ENCODE measurements at regions not wholly inside any gene's neighbourhood (a gene's known extent, or its start where the extent isn't known, plus 50 kb on each side); places are given as distances from the start of the nearest gene placed in this dataset.
A peak's percentile ranks its signal among the peaks of the same experiment; 100 is the strongest.
"Not testable (repeated sequence)": the region's sequence is repeated elsewhere in the genome, so short reads cannot be mapped to it uniquely, and the experiment has no call there.

DNA sequence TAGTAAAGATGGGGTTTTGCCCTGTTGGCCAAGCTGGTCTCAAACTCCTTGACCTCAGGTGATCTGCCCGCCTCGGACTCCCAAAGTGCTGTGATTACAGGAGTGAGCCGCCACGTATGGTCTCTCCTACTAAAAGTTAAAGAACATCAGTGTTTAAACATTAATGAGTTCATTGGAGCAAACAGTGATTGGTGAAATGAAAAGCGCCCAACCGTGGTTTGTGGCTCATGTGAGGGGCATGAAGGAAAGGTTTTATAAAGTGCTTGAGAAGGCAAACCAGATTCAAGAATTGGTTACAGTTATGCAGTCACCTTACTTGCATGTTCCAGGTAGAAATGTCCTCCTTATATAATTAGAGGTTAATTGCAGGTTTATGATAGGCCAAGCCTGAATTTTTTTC, 109.5 kb downstream of the ZNF675 start:
- H3K9me3 ChIP-seq (replicated peaks; ENCODE audit: control insufficient read depth, insufficient read depth, low read depth, low read length) = no peaks in the 10 kb centered on the region
- ChIA-PET CTCF (ENCODE audit: low intra/inter-chr PET ratio) (no interaction called here), POLR2A (no interaction called here)
- FAIRE-seq (no peak), DNase-seq (ENCODE audit: extremely low read depth in 1 of 4, low spot score in 3 of 4) (no peak), ATAC-seq (no peak)
- in situ Hi-C loops (cut with MboI) (no loop called here), intact Hi-C loops (cut with micrococcal nuclease) (no loop called here)
- no peaks in the 10 kb centered on the region for H4K20me1 ChIP-seq (replicated peaks; ENCODE audit: control insufficient read depth, insufficient read depth, low read length)
- H3K27ac ChIP-seq (ENCODE audit: extremely low read depth, low read depth, low read length) = no peak overlapping the region
- no TSS peak for BruUV-seq (replicated peaks)
- H3K27me3 ChIP-seq (ENCODE audit: control insufficient read depth in 2 of 2, insufficient read depth in 2 of 2, low read length in 2 of 2) = no peaks in the 10 kb centered on the region
- no peaks in the 10 kb centered on the region for H3K36me3 ChIP-seq (ENCODE audit: control insufficient read depth, insufficient read depth, low read length)
- H3K9me1 ChIP-seq (ENCODE audit: control insufficient read depth, insufficient read depth, low read length) = no peaks in the 10 kb centered on the region
- 0% methylated on average over 6 of the region's 6 CpGs for WGBS (ENCODE audit: insufficient coverage, low coverage, missing lambda C conversion rate)
- H3K4me1 ChIP-seq (replicated peaks in 1 of 2; ENCODE audit: control insufficient read depth in 2 of 2, insufficient read depth in 2 of 2, low read length in 2 of 2) = no peaks in the 10 kb centered on the region
- no peak overlapping the region for H3K4me3 ChIP-seq
- H3K9ac ChIP-seq (ENCODE audit: insufficient read depth in 1 of 2, low read depth in 2 of 2, low read length in 2 of 2) = no peak overlapping the region
- no peak overlapping the region for H2AFZ ChIP-seq (ENCODE audit: low read depth, low read length)
- no peak for TF ChIP-seq CAMTA2 (CRISPR knock-in tag; conservative IDR thresholded peaks at IDR 0.05)
- no peaks in the 10 kb centered on the region for H3K79me2 ChIP-seq (ENCODE audit: control insufficient read depth, insufficient read depth, low read length)
- no peak overlapping the region for H3K4me2 ChIP-seq (ENCODE audit: insufficient read depth, low read length)

DNA sequence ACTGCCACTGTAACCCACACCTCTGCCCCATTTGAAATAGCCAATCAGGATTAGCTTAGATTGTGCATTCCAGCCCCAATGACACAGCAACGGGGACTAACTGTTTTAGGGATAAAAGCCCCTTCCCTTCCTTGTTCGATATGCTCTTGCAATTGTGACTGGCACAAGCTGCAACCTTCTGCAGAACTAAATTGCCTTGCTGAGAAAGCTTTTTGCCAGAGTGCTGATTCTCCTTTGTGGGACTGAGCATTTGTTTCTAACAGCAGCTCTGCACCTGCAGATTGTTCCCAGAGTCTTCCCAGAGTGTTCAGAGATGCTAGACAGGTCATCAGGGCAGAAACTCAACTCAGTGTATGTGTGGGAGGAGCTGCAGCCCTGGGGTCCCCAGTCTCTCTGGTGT, 115.8 kb downstream of the ZNF675 start:
- no peaks in the 10 kb centered on the region for H3K79me2 ChIP-seq (ENCODE audit: control insufficient read depth, insufficient read depth, low read length)
- no peak overlapping the region for H3K4me3 ChIP-seq
- no peak overlapping the region for H3K4me2 ChIP-seq (ENCODE audit: insufficient read depth, low read length)
- DNase-seq (ENCODE audit: extremely low read depth in 1 of 4, low spot score in 3 of 4) = no peak
- no peak overlapping the region for H2AFZ ChIP-seq (ENCODE audit: low read depth, low read length)
- BruUV-seq (replicated peaks) = no TSS peak
- ChIA-PET POLR2A (no interaction called here), CTCF (ENCODE audit: low intra/inter-chr PET ratio) (no interaction called here)
- in situ Hi-C loops (cut with MboI) (no loop called here), intact Hi-C loops (cut with micrococcal nuclease) (no loop called here)
- FAIRE-seq = no peak
- H3K9me3 ChIP-seq (replicated peaks; ENCODE audit: control insufficient read depth, insufficient read depth, low read depth, low read length) = peaks cover 2% of the 10 kb centered on the region; the same call in 1 of the 2 replicates
- TF ChIP-seq CCNT2 (IDR thresholded peaks at IDR 0.05; ENCODE audit: borderline replicate concordance, extremely low read depth, insufficient read length, low read depth, low read length) (no peak), PYGO2 (tag; IDR thresholded peaks at IDR 0.05) (no peak), CBX5 (IDR thresholded peaks at IDR 0.05; ENCODE audit: borderline replicate concordance, low read depth) (0 out of 2 replicates have a peak, but pooled peaks have one; percentile 44)
- H3K9ac ChIP-seq (ENCODE audit: insufficient read depth in 1 of 2, low read depth in 2 of 2, low read length in 2 of 2) = no peak overlapping the region
- no peaks in the 10 kb centered on the region for H3K36me3 ChIP-seq (ENCODE audit: control insufficient read depth, insufficient read depth, low read length)
- H3K27me3 ChIP-seq (ENCODE audit: control insufficient read depth in 2 of 2, insufficient read depth in 2 of 2, low read length in 2 of 2) = no peaks in the 10 kb centered on the region
- no peak for ATAC-seq
- H3K9me1 ChIP-seq (ENCODE audit: control insufficient read depth, insufficient read depth, low read length) = no peaks in the 10 kb centered on the region
- WGBS (ENCODE audit: insufficient coverage, low coverage, missing lambda C conversion rate) = 3% methylated on average over 2 of the region's 2 CpGs
- no peaks in the 10 kb centered on the region for H4K20me1 ChIP-seq (replicated peaks; ENCODE audit: control insufficient read depth, insufficient read depth, low read length)
- H3K27ac ChIP-seq (ENCODE audit: extremely low read depth, low read depth, low read length) = no peak overlapping the region
- H3K4me1 ChIP-seq (replicated peaks in 1 of 2; ENCODE audit: control insufficient read depth in 2 of 2, insufficient read depth in 2 of 2, low read length in 2 of 2) = no peaks in the 10 kb centered on the region

DNA sequence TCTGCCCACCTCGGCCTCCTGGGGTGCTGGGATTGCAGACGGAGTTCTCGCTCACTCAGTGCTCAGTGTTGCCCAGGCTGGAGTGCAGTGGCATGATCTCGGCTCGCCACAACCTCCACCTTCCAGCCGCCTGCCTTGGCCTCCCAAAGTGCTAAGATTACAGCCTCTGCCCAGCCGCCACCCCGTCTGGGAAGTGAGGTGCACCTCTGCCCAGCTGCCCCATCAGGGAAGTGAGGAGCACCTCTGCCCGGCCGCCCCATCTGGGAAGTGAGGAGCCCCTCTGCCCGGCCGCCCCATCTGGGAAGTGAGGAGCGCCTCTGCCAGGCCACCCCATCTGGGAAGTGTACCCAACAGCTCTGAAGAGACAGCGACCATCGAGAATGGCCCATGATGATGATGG, 118.9 kb downstream of the ZNF675 start:
- H3K9ac ChIP-seq (ENCODE audit: insufficient read depth in 1 of 2, low read depth in 2 of 2, low read length in 2 of 2); H3K9me3 ChIP-seq (replicated peaks; ENCODE audit: control insufficient read depth, insufficient read depth, low read depth, low read length); DNase-seq (ENCODE audit: extremely low read depth in 1 of 4, low spot score in 3 of 4); H3K36me3 ChIP-seq (ENCODE audit: control insufficient read depth, insufficient read depth, low read length); H4K20me1 ChIP-seq (replicated peaks; ENCODE audit: control insufficient read depth, insufficient read depth, low read length); BruUV-seq (replicated peaks); H3K4me2 ChIP-seq (ENCODE audit: insufficient read depth, low read length); H2AFZ ChIP-seq (ENCODE audit: low read depth, low read length); H3K4me1 ChIP-seq (replicated peaks in 1 of 2; ENCODE audit: control insufficient read depth in 2 of 2, insufficient read depth in 2 of 2, low read length in 2 of 2); ATAC-seq; POLR2A ChIA-PET; H3K27ac ChIP-seq (ENCODE audit: extremely low read depth, low read depth, low read length); FAIRE-seq; H3K27me3 ChIP-seq (ENCODE audit: control insufficient read depth in 2 of 2, insufficient read depth in 2 of 2, low read length in 2 of 2); in situ Hi-C loops (cut with MboI); H3K9me1 ChIP-seq (ENCODE audit: control insufficient read depth, insufficient read depth, low read length); intact Hi-C loops (cut with micrococcal nuclease); CTCF ChIA-PET (ENCODE audit: low intra/inter-chr PET ratio); H3K4me3 ChIP-seq; H3K79me2 ChIP-seq (ENCODE audit: control insufficient read depth, insufficient read depth, low read length): not testable (repeated sequence)
- 1% methylated on average over 13 of the region's 15 CpGs for WGBS (ENCODE audit: insufficient coverage, low coverage, missing lambda C conversion rate)
